ENCODE measurements at regions not wholly inside any gene's neighbourhood (a gene's known extent, or its start where the extent isn't known, plus 50 kb on each side); places are given as distances from the start of the nearest gene placed in this dataset.

DNA sequence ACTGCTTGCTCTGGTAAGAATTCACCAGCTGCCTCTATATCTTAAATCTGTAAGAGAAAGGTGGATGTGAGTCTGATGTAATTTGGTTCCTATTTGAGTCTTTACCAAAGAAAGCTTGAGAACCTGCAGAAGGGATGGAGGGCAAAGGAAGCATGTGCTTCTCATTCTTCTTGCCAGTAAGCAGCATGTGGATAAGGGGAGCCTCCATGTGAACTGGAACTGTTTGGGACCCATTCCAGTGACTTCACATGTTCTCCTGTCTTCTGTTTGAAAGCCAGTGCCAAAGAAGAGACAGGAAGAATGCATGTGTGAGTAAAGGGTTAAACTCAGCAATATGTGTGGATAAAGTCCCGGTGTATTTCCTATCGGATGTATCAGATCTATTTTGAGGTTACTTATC, 119.6 kb upstream of the ADGRL2 start:
- no peak overlapping the region for H3K4me3 ChIP-seq (ENCODE audit: low read depth, low read length)
- TF ChIP-seq, protein P1, sequence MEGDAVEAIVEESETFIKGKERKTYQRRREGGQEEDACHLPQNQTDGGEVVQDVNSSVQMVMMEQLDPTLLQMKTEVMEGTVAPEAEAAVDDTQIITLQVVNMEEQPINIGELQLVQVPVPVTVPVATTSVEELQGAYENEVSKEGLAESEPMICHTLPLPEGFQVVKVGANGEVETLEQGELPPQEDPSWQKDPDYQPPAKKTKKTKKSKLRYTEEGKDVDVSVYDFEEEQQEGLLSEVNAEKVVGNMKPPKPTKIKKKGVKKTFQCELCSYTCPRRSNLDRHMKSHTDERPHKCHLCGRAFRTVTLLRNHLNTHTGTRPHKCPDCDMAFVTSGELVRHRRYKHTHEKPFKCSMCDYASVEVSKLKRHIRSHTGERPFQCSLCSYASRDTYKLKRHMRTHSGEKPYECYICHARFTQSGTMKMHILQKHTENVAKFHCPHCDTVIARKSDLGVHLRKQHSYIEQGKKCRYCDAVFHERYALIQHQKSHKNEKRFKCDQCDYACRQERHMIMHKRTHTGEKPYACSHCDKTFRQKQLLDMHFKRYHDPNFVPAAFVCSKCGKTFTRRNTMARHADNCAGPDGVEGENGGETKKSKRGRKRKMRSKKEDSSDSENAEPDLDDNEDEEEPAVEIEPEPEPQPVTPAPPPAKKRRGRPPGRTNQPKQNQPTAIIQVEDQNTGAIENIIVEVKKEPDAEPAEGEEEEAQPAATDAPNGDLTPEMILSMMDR (conservative IDR thresholded peaks at IDR 0.05; ENCODE audit: low read depth, low read length) = no peak
- DNase-seq (ENCODE audit: low read depth) = no peak

DNA sequence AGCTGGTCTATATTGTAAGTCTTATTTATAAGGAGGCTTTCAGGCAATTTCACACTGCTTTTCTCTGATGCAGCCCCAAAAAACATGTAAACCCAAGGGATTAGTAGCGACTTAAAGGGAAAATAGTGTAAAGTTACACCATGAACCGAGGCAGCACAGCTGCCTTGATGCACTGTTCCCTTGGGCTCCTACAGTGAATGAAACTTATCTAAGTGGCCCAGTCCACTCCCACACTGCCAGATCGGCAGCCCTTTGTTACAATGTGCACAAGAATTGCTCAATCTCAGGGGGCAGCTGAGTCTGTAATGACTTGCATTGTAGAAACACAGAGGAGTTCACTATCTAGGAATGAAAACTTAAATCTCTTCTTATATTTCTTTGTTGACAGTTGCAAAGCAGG, 120.8 kb upstream of the ADGRL2 start:
- H3K4me3 ChIP-seq (ENCODE audit: low read depth, low read length) = no peak overlapping the region
- TF ChIP-seq, protein P1 (conservative IDR thresholded peaks at IDR 0.05; ENCODE audit: low read depth, low read length) = no peak
- no peak for DNase-seq (ENCODE audit: low read depth)

DNA sequence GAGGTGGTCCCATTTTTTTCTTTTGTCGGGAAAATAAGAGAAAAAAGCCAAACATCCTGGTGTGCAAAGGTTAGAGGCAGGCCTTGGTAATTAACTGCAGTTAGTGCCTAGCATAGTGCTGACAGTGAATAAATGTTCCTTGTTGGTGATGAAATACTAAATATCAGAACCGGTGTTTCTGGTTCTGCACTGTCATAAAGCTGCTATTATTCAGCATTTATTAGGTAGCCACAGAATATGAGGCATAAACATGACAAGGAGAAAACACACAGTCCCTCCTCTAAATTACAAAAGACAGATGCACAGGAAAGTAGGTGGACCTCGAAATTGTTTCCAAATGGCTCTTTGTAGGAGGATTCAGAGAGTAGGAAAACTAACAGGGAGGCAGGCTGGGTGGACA, 122.0 kb upstream of the ADGRL2 start:
- TF ChIP-seq, protein P1 (conservative IDR thresholded peaks at IDR 0.05; ENCODE audit: low read depth, low read length) = no peak
- no peak for DNase-seq (ENCODE audit: low read depth)
- no peak overlapping the region for H3K4me3 ChIP-seq (ENCODE audit: low read depth, low read length)

DNA sequence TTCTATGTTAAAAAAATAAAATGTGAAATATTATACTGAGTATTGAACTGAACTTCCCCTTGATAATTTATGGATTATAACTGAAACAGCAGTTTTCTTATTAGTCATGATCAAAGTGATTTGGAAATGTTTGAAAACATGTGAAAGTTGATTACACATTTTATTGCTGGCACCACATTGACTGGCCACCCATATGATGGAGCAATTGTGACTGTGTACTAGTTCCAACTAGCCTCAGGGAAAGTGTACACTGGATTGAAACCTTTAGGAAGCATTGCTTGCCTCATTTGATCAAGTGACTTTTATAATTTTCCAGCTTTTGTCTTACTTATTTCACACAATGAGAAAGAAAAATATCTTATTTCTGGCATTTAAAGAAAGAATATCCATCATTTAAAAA, 128.0 kb upstream of the ADGRL2 start:
- no peak for DNase-seq (ENCODE audit: low read depth)
- no peak overlapping the region for H3K4me3 ChIP-seq (ENCODE audit: low read depth, low read length)
- TF ChIP-seq, protein P1 (conservative IDR thresholded peaks at IDR 0.05; ENCODE audit: low read depth, low read length) = no peak

DNA sequence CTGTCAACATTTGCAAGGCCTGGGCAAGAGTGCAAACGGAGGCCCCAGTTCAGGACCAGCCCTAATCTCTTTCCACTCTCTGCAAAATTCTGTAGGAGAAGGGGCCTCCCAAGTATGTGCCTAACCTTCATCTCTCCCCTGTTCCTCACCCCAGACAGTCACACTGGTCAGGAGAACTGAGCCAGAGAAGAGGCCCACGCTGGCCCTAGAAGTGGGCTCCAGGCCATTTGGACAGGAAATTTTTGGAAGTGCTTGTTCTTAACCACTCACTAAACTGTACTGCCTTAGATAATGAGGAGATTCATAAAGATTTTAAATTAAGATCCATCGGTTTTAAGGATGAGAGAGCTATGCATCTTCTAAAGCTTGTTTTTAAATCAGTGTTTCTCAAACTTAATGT, 129.7 kb upstream of the ADGRL2 start:
- DNase-seq (ENCODE audit: low read depth) = no peak
- TF ChIP-seq, protein P1 (conservative IDR thresholded peaks at IDR 0.05; ENCODE audit: low read depth, low read length) = no peak
- no peak overlapping the region for H3K4me3 ChIP-seq (ENCODE audit: low read depth, low read length)

DNA sequence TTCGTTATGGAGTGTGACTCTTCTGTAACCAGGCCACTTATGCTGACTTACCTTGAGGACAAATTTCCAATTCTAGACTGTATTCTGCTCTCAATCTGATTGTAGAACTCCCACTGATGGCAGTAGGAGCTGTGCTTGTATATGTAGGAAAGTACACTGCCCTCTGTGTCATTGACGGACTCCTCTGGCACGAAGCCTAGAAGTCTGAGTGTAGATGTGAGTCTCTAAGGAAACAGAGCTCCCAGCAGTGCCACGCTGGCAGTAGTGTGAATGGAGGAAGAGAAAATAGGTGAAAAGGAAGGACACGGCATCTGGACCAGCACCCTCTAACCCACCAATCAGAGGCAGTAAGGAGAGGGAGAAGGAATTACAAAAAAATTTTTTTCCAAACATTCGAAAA, 130.4 kb upstream of the ADGRL2 start:
- peak; percentile 72 for DNase-seq (ENCODE audit: low read depth)
- H3K4me3 ChIP-seq (ENCODE audit: low read depth, low read length) = no peak overlapping the region
- TF ChIP-seq, protein P1 (conservative IDR thresholded peaks at IDR 0.05; ENCODE audit: low read depth, low read length) = peak; percentile 7

DNA sequence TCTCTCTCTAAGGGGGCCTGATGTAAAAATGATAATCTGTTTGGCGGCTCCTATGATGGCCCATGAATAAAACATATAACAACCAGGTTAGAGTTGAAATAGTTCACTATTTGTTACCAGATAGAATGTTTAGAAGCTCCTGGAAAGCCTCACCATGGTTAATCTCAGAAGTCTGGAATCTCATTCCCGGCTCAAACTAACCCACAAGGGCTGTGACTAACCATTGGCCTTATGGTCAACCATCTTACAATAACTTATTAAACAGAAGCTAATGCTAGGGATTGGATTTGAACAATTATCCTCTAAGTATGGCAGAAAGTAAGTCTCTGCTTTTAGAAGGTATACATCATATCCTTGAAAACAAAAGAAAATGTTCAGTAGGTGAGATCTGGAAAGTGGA, 134.1 kb upstream of the ADGRL2 start:
- H3K4me3 ChIP-seq (ENCODE audit: low read depth, low read length) = no peak overlapping the region
- TF ChIP-seq, protein P1 (conservative IDR thresholded peaks at IDR 0.05; ENCODE audit: low read depth, low read length) = no peak
- DNase-seq (ENCODE audit: low read depth) = no peak

Data from epithelial cell of proximal tubule (primary cell).